Hematopoietic multipotent progenitor cell treated with erythropoietin and hydrocortisone succinate and interleukin-3 and kit ligand, for 8 days (in vitro differentiated cells): ENCODE measurements at regions not wholly inside any gene's neighbourhood (a gene's known extent, or its start where the extent isn't known, plus 50 kb on each side); places are given as distances from the start of the nearest gene placed in this dataset.
"Not testable (repeated sequence)": the region's sequence is repeated elsewhere in the genome, so short reads cannot be mapped to it uniquely, and the experiment has no call there.

Experiments used
- DNase-seq: peaks from one replicate; pipeline ENCODE4 v3.0.0-alpha.2; 2015

DNA sequence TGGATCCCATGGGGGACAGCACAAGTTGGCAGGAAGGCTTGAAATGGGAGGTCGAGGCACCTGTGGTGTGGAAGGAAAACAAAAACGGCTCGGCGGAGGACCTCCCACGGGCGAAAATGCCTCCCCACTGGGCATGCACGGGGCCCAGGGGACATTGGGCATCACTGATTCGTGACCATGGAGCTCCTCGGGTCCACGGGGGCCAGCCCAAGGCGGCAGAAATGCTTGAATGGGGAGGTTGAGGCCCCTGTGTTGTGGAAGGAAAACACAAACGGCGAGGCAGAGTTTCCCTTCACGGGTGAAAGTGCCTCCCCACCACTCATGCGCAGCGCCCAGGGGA, 376.0 kb downstream of the ALG10 start:
- DNase-seq, result no peak

DNA sequence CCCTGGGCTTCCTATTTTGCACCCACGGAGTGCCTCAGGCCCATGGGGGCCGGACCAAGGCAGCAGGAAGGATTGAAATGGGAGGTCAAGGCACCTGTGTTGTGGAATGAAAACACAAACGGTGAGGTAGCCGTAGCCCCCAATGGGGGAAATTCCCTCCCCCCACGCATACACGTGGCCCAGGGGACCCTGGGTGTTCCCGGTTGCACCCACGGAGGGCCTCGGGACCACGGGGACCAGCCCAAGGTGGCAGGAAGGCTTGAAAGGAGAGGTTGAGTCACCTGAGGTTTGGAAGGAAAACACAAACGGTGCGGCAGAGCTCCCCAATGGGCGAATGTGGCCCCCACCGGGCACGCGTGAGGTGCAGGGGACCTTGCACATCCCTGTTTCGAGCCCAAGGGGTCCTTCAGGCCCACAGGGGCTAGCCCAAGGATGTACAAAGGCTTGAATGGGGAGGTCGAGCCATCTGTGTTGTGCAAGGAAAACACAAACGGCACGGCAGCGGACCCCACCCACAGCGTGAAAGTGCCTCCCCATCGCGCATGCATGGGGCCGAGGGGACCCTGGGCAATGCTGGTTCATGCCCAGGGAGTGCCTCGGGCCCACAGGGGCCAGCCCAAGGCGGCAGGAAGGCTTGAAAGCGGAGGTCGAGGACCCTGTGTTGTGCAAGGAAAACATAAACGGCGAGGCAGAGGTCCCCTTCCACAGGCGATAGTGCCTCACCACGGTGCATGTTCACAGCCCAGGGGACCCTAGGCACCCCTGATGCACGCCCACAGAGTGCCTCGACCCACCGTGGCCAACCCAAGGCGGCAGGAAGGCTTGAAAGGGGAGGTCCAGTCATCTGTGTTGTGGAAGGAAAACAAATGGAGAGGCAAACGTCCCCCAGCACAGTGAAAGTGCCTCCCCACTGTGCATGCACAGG, 376.7 kb downstream of the ALG10 start:
- DNase-seq, result no peak

DNA sequence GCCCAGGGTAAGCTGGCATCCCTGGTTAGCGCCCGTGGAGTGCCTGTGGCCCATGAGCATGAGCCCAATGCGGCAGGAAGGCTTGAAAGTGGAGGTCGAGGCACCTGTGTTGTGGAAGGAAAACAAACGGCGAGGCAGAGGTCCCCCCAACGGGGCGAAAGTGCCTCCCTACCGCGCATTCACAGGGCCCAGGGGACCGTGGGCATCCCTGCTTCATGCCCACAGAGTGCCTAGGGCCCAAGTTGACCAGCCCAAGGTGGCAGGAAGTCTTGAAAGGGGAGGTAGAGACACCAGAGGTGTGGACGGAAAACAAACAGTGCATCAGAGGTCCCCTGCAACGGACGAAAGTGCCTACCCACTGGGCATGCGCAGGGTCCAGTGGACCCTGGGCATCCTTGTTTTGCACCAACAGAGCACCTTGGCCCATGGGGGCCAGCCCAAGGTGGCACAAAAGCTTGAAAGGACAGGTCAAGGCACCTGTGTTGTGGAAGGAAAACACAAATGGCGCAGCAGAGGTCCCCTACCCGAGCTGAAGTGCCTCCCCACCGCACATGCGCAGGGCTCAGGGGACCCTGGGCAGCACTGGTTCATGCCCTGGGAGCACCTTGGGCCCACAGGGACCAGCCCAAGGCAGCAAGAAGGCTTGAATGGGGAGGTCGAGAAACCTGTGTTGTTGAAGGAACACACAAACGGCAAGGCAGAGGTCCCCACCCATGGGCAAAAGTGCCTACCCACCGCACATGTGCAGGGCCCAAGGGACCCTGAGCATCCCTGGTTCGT, 377.5 kb downstream of the ALG10 start:
- DNase-seq, result no peak

DNA sequence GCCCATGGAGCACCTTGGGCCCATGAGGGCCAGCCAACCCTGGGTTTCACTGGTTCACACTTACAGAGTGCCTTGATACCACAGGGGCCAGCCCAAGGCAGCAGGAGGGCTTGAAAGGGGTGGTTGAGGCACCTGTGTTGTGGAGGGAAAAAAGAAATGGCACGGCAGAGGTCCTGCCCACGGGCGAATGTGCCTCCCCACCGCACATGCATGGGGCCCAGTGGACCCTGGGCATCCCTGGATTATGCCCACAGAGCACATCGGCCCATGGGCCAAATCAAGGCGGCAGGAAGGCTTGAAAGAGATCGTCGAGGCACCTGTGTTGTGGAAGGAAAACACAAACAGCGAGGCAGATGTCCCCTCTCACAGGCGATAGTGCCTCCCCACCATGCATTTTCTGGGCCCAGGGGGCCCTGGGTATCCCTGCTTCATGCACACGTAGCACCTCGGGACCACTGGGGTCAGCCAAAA, 378.1 kb downstream of the ALG10 start:
- no peak for DNase-seq

DNA sequence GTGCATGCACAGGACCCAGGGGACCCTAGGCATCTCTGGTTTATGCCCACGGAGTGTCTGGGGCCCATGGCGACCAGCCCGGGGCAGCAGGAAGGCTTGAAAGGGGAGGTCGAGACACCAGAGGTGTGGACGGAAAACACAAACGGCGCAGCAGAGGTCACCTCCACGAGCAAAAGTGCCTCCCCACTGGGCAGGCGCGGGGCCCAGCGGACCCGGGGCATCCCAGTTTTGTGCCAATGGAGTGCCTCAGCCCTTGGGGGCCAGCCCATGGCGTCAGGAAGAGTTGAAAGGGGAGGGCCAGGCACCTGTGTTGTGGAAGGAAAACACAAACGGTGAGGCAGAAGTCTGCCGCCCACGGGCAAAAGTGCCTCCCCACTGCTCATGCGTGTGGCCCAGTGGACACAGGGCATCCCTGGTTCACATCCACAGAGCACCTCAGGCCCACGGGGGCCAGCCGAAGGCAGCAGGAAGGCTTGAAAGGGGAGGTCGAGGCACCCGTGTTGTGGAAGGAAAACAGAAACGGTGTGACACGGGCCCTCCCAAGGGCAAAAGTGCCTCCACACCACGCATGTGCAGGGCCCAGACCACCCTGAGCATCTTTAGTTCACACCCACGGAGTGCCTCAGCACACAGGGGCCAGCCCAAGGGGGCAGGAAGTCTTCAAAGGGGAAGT, 378.8 kb downstream of the ALG10 start:
- DNase-seq, result no peak

DNA sequence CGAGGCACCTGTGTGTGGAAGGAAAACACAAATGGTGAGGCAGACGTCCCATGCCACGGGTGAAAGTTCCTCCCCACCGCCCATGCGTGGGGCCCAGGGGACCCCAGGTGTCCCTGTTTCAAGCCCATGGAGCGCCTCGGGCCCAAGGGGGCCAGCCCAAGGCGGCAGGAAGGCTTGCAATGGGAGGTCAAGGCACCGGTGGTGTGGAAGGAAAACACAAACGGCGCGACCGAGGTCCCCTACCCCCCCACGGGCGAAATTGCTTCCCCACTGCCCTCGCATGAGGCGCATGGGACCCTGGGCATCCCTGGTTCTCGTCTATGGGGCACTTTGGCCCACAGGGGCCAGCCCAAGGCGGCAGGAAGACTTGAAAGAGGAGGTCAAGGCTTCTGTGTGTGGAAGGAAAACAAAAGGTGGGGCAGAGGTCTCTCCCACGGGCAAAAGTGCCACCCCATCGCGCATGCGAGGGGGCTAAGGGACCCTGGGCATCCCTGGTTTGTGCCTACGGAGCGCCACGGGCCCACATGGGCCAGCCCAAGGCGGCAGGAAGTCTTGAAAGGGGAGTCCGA, 379.4 kb downstream of the ALG10 start:
- no peak for DNase-seq

DNA sequence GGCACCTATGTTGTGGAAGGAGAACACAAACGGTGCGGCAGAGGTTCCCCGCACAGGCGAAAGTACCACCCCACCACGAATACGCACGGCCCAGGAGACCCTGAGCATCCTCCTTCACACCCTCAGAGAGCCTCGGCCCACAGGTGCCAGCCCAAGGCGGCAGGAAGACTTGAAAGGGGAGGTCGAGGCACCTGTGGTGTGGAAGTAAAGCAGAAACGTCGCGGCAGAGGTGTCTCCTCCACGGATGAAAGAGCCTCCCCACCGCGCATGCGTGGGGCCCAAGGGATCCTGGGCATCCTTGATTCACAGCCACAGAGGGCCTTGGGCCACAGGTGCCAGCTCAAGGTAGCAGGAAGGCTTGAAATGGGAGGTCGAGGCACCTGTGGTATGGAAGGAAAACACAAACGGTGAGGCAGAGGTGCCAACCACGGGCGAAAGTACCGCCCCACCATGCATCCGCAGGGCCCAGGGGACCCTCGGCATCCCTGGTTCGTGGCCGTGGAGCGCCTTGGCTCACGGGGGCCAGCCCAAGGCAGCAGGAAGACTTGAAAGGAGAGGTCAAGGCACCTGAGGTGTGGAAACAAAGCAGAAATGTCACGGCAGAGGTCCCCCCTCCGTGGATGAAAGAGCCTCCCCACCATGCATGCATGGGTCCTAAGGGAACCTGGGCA, 380.1 kb downstream of the ALG10 start:
- DNase-seq, result no peak

DNA sequence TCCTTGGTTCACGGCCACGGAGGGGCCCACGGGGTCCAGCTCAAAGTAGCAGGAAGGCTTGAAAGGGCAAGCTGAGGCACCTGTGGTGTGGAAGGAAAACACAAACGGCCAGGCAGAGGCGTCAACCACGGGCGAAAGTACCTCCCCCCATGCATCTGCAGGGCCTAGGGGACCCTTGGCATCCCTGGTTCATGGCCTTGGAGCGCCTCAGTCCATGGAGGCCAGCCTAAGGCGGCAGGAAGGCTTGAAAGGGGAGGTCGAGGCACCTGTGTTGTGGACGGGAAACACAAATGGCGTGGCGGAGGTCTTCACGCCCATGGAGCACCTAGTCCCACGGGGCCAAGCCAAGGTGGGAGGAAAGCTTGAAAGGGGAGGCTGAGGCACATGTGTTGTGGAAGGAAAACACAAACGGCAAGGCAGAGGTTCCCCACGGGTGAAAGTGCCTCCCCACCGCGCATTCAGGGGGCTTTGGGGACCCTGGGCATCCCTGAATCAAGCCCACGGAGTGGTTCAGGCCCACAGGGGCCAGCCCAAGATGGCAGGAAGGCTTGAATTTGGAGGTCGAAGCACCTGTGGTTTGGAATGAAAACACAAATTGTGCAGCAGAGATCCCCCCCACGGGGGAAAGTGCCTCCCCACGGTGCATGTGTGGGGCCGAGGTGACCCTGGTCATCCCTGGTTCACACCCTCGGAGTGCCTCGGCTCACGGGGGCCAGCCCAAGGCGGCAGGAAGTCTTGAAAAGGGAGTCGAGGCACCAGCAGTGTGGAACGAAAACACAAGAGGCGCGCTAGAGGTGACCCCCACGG, 380.8 kb downstream of the ALG10 start:
- DNase-seq, result no peak

DNA sequence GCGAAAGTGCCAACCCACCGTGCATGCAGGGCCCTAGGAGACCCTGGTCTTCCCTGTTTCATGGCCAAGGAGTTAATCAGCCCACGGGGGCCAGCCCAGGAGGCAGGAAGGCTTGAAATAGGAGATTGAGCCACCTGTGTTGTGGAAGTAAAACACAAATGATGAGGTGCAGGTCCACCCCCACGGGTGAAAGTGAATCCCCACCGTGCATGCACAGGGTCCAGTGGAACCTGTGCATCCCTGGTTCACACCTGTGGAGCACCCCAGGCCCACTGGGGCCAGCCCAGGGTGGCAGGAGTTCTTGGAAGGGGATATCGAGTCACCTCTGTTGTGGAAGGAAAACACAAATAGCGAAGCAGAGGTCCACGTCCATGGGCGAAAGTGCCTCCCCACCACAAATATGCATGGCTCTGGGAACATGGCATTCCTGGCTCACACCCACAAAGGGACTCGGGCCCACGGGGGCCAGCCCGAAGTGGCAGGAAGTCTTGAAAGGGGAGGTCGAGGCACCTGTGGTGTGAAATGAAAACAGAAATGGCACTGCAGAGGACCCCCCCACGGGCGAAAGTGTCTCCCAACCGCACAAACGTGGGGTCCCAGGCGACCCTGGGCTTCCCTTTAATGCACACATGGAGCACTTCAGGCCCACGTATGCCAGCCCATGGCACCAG, 381.5 kb downstream of the ALG10 start:
- DNase-seq, result no peak

DNA sequence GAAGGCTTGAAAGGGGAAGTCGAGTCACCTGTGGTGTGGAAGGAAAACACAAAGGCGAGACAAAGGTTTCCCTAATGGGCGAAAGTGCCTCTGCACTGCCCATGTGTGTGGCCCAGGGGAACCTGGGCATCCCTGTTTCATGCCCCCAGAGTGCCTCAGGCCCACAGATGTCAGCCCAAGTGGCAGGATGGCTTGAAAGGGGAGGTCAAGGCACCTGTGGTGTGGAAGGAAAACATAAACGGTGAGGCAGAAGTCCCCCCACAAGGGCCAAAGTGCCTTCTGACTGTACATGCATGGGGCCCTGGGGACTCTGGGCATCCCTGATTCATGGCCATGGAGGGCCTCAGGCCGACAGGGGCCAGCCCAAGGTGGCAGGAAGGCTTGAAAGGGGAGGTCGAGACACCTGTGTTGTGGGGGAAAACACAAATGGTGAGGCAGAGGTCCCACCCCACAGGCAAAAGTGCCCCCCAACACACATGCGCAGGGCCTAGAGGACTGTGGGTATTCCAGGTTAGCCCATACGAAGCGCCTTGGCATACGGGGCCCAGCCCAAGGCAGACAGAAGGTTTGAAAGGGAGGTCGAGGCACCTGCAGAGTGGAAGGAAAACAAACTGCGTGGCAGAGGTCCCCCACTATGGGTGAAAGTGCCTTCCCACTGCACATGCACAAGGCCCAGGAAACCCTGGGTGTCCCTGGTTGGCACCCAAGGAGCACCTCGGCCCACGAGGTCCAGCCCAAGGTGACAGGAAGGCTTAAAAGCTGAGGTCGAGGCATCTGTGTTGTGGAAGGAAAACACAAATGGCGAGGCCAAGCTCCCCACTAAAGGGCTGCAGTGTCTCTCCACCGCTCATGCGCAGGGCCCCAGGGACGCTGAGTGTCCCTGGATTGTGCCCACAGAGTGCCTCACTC, 382.3 kb downstream of the ALG10 start:
- no peak for DNase-seq

DNA sequence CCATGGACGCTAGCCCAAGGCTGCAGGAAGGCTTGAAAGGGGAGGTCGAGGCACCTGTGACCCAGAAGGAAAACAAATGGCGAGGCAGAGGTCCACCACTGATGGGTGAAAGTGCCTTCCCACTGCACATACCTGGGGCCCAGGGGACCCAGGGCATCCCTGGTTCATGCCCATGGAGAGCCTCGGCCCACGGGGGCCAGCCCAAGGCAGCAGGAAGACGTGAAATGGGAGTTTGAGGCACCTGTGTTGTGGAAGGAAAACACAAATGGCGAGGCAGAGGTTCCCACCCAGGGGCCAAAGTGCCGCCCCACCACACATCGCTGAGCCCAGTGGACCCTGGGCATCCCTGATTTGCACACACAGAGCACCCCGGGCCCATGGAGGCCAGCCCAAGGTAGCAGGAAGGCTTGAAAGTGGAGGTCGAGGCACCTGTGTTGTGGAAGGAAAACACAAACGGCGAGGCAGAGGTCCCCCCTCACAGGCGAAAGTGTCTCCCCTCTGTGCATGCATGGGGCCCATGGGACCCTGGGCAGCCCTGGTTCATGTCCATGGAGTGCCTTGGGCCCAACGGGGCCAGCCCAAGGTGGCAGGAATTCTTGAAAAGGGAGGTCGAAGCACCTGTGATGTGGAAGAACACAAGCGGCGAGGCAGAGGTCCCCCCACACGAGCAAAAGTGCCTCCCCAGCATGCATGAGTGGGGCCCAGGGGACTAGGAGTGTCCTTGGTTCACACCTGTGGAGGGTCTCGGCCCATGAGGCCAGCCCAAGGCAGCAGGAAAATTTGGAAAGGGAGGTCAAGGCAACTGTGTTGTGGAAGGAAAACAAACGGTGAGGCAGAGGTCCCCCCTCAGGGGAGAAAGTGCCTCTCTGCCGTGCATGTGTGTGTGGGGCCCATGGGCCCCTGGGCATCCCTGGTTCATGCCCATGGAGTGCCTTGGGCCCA, 383.3 kb downstream of the ALG10 start:
- DNase-seq, result no peak

DNA sequence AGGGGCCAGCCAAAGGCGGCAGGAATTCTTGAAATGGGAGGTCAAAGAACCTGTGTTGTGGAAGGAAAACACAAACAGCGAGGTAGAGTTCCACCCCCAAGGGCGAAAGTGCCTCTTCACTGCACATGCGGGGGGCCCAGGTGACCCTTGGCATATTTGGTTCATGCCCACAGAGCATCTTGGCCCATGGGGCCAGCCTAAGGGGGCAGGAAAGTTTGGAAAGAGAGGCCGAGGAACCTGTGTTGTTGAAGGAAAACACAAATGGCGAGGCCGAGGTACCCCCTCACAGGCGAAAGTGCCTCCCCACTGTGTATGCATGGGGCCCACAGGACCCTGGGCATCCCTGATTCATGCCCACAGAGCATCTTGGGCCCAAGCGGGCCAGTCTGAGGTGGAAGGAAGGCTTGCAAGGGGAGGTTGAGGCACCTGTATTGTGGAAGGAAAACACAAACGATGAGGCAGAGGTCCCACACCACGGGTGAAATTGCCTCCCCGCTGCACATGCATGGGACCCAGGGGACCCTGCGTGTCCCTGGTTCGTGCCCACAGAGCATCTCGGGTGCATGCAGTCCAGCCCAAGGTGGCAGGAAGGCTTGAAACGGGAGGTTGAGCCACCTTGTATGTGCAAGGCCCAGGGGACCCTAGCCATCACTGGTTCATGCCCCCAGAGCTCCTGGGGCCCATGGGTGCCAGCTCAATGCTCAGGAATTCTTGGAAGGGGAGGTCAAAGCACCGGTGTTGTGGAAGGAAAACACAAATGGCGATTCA, 384.1 kb downstream of the ALG10 start:
- no peak for DNase-seq

DNA sequence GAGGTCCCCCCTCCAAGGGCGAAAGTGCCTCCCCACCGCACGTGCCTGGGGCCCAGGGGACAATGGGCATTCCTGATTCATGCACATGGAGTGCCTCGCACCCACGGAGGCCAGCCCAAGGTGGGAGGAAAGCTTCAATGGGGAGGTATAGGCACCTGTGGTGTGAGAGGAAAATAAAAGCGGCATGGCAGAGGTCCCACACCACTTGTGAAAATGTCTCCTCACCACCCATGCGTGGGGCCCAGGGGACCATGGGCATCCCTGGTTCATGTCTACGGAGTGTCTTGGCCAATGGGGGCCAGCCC, 384.7 kb downstream of the ALG10 start:
- DNase-seq, result no peak

DNA sequence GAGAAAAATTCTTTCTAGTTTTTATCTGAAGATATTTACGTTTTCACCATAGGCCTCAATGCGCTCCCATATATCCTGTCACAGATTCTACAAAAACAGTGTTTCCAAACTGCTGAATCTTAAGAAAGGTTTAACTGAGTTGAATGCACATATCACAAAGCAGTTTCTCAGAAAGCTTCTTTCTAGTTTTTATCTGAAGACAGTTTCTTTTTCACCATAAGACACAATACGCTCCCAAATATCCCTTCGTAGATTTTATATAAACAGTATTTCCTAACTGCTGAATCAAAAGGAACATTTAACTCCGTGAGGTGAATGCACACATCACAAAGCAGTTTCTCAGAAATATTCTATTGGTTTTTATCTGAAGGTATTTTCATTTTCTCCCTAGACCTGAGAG, 385.5 kb downstream of the ALG10 start:
- no peak for DNase-seq

DNA sequence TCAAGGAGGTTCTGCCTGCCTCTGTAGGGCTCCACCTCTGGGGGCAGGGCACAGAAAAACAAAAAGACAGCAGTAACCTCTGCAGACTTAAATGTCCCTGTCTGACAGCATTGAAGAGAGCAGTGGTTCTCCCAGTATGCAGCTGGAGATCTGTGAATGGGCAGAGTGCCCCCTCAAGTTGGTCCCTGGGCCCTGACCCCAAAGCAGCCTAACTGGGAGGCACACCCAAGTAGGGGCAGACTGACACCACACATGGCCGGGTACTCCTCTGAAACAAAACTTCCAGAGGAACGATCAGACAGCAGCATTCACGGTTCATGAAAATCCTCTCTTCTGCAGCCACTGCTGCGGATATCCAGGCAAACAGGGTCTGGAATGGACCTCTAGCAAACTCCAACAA, 409.2 kb downstream of the ALG10 start:
- not testable (repeated sequence) for DNase-seq
